ENCODE measurements at regions not wholly inside any gene's neighbourhood (a gene's known extent, or its start where the extent isn't known, plus 50 kb on each side); places are given as distances from the start of the nearest gene placed in this dataset.

GRCh38 chr9:91162311-91162710, 199.4 kb downstream of the AUH start:
- Histone ChIP-seq H3K4me3 (ENCODE audit: low read length) (no peak overlapping the region), H3K36me3 (ENCODE audit: insufficient read depth, low read length) (no peaks in the 10 kb centered on the region), H3K9me3 (ENCODE audit: low read length) (no peaks in the 10 kb centered on the region), H2AFZ (ENCODE audit: low read depth, low read length) (no peak overlapping the region), H3K27me3 (ENCODE audit: insufficient read depth, low read length) (no peaks in the 10 kb centered on the region), H3K4me1 (ENCODE audit: insufficient read depth, low read length) (peaks cover 10% of the 10 kb centered on the region)

- Histone ChIP-seq H3K9me3 (ENCODE audit: low read length) (no peaks in the 10 kb centered on the region), H3K27me3 (ENCODE audit: insufficient read depth, low read length) (no peaks in the 10 kb centered on the region), H2AFZ (ENCODE audit: low read depth, low read length) (no peak overlapping the region), H3K36me3 (ENCODE audit: insufficient read depth, low read length) (no peaks in the 10 kb centered on the region), H3K4me1 (ENCODE audit: insufficient read depth, low read length) (peaks cover 10% of the 10 kb centered on the region), H3K4me3 (ENCODE audit: low read length) (no peak overlapping the region)
Measured at GRCh38 chr9:91162784-91163443, 198.8 kb downstream of the AUH start.

GRCh38 chr9:91163444-91163772, 198.3 kb downstream of the AUH start:
- no peak overlapping the region for H3K4me3 ChIP-seq (ENCODE audit: low read length)
- H3K27me3 ChIP-seq (ENCODE audit: insufficient read depth, low read length): no peaks in the 10 kb centered on the region
- H3K36me3 ChIP-seq (ENCODE audit: insufficient read depth, low read length): no peaks in the 10 kb centered on the region
- no peaks in the 10 kb centered on the region for H3K9me3 ChIP-seq (ENCODE audit: low read length)
- H2AFZ ChIP-seq (ENCODE audit: low read depth, low read length): no peak overlapping the region
- peaks cover 10% of the 10 kb centered on the region for H3K4me1 ChIP-seq (ENCODE audit: insufficient read depth, low read length)

- Histone ChIP-seq H3K9me3 (ENCODE audit: low read length) (no peaks in the 10 kb centered on the region), H3K4me3 (ENCODE audit: low read length) (no peak overlapping the region), H2AFZ (ENCODE audit: low read depth, low read length) (no peak overlapping the region), H3K36me3 (ENCODE audit: insufficient read depth, low read length) (no peaks in the 10 kb centered on the region), H3K27me3 (ENCODE audit: insufficient read depth, low read length) (no peaks in the 10 kb centered on the region), H3K4me1 (ENCODE audit: insufficient read depth, low read length) (peaks cover 10% of the 10 kb centered on the region)
Measured at GRCh38 chr9:91163773-91164471, 197.8 kb downstream of the AUH start.
